ENCODE measurements at regions not wholly inside any gene's neighbourhood (a gene's known extent, or its start where the extent isn't known, plus 50 kb on each side); places are given as distances from the start of the nearest gene placed in this dataset.

- DNase-seq (no peak), ATAC-seq (ENCODE audit: insufficient read depth, low read depth) (no peak)
- Histone ChIP-seq H3K36me3 (ENCODE audit: insufficient read depth, low read length) (no peaks in the 10 kb centered on the region), H3K4me2 (ENCODE audit: insufficient read depth, low read length) (no peak overlapping the region), H3K27ac (ENCODE audit: low read length) (no peak overlapping the region), H3K4me3 (ENCODE audit: low read depth in 1 of 2, low read length in 2 of 2) (no peak overlapping the region), H2AFZ (ENCODE audit: low read depth, low read length) (no peak overlapping the region), H3K79me2 (ENCODE audit: insufficient read depth, low read length) (no peaks in the 10 kb centered on the region), H3K27me3 (ENCODE audit: insufficient read depth, low read length, poor library complexity) (no peaks in the 10 kb centered on the region), H3K9me3 (ENCODE audit: insufficient read depth, low read length, severe bottlenecking) (no peaks in the 10 kb centered on the region), H4K20me1 (ENCODE audit: insufficient read depth, low read length) (no peaks in the 10 kb centered on the region), H3K9ac (ENCODE audit: low read depth, low read length) (no peak overlapping the region), H3K4me1 (ENCODE audit: insufficient read depth, low read length) (no peaks in the 10 kb centered on the region)
- no peak for TF ChIP-seq EZH2 (IDR thresholded peaks at IDR 0.05; ENCODE audit: borderline replicate concordance, low read depth, low read length, severe bottlenecking)
- TF ChIP-seq CTCF (IDR thresholded peaks at IDR 0.05; ENCODE audit: borderline replicate concordance, extremely low read depth, low read length, poor library complexity, severe bottlenecking) = no peak
Observed at GRCh38 chr4:181960384-181960783, 282.8 kb upstream of the TENM3 start.

- Histone ChIP-seq H3K4me3 (ENCODE audit: low read depth in 1 of 2, low read length in 2 of 2) (no peak overlapping the region), H3K36me3 (ENCODE audit: insufficient read depth, low read length) (no peaks in the 10 kb centered on the region), H2AFZ (ENCODE audit: low read depth, low read length) (no peak overlapping the region), H3K27ac (ENCODE audit: low read length) (no peak overlapping the region), H3K79me2 (ENCODE audit: insufficient read depth, low read length) (no peaks in the 10 kb centered on the region), H4K20me1 (ENCODE audit: insufficient read depth, low read length) (no peaks in the 10 kb centered on the region), H3K4me1 (ENCODE audit: insufficient read depth, low read length) (no peaks in the 10 kb centered on the region), H3K4me2 (ENCODE audit: insufficient read depth, low read length) (no peak overlapping the region), H3K27me3 (ENCODE audit: insufficient read depth, low read length, poor library complexity) (no peaks in the 10 kb centered on the region), H3K9me3 (ENCODE audit: insufficient read depth, low read length, severe bottlenecking) (no peaks in the 10 kb centered on the region), H3K9ac (ENCODE audit: low read depth, low read length) (no peak overlapping the region)
- TF ChIP-seq EZH2 (IDR thresholded peaks at IDR 0.05; ENCODE audit: borderline replicate concordance, low read depth, low read length, severe bottlenecking) = no peak
- TF ChIP-seq CTCF (IDR thresholded peaks at IDR 0.05; ENCODE audit: borderline replicate concordance, extremely low read depth, low read length, poor library complexity, severe bottlenecking) = no peak
- DNase-seq (no peak), ATAC-seq (ENCODE audit: insufficient read depth, low read depth) (no peak)
Observed at GRCh38 chr4:181962321-181962720, 280.9 kb upstream of the TENM3 start.

DNA sequence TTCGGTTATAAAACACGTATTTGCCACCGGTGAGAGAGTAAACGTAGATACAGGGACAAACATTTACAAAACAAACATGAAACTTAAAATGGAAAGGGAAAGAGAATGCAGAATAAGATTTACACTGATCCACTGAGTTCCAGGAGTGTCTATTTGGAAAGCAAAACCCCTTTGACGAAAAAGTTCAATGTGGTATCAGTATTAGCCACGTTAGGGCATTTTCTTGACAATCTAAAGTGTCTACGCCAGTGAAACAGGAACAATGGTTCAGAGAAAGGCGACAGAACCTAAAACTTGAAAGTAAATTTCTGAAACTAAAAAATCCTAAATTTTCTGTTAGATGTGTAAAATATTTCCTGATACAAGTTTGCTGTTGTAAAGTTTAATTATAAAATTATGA is 278.5 kb upstream of the TENM3 start:
- Histone ChIP-seq H2AFZ (ENCODE audit: low read depth, low read length) (no peak overlapping the region), H3K9ac (ENCODE audit: low read depth, low read length) (no peak overlapping the region), H3K9me3 (ENCODE audit: insufficient read depth, low read length, severe bottlenecking) (no peaks in the 10 kb centered on the region), H4K20me1 (ENCODE audit: insufficient read depth, low read length) (no peaks in the 10 kb centered on the region), H3K79me2 (ENCODE audit: insufficient read depth, low read length) (no peaks in the 10 kb centered on the region), H3K4me2 (ENCODE audit: insufficient read depth, low read length) (no peak overlapping the region), H3K36me3 (ENCODE audit: insufficient read depth, low read length) (no peaks in the 10 kb centered on the region), H3K27ac (ENCODE audit: low read length) (no peak overlapping the region), H3K27me3 (ENCODE audit: insufficient read depth, low read length, poor library complexity) (no peaks in the 10 kb centered on the region), H3K4me3 (ENCODE audit: low read depth in 1 of 2, low read length in 2 of 2) (no peak overlapping the region), H3K4me1 (ENCODE audit: insufficient read depth, low read length) (no peaks in the 10 kb centered on the region)
- ATAC-seq (ENCODE audit: insufficient read depth, low read depth) (no peak), DNase-seq (no peak)
- TF ChIP-seq CTCF (IDR thresholded peaks at IDR 0.05; ENCODE audit: borderline replicate concordance, extremely low read depth, low read length, poor library complexity, severe bottlenecking) (no peak), EZH2 (IDR thresholded peaks at IDR 0.05; ENCODE audit: borderline replicate concordance, low read depth, low read length, severe bottlenecking) (no peak)

DNA sequence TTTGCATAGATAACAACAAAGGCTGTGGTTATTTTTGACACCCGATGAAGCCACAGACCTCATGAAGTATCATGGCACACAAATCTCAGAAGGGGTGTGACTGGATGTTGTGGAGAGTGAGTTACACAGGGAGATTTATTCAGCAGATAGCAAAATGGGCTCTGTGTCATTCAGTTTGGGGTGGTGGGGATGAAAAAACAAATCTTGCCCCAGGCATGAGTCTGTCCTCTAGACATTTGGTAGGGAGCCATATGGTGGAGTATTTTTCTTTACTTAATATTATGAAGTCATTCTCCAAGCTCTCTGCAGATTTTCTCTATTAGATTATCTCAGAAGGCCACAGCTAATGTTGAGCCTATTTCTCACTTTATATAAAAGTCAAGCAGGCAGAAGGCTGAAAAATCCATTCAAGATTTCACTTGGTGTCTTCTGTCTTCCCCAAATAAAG is 277.1 kb upstream of the TENM3 start:
- no peaks in the 10 kb centered on the region for H4K20me1 ChIP-seq (ENCODE audit: insufficient read depth, low read length)
- no peak overlapping the region for H3K9ac ChIP-seq (ENCODE audit: low read depth, low read length)
- H3K36me3 ChIP-seq (ENCODE audit: insufficient read depth, low read length) = no peaks in the 10 kb centered on the region
- H2AFZ ChIP-seq (ENCODE audit: low read depth, low read length) = no peak overlapping the region
- no peak overlapping the region for H3K27ac ChIP-seq (ENCODE audit: low read length)
- H3K9me3 ChIP-seq (ENCODE audit: insufficient read depth, low read length, severe bottlenecking) = no peaks in the 10 kb centered on the region
- H3K4me1 ChIP-seq (ENCODE audit: insufficient read depth, low read length) = no peaks in the 10 kb centered on the region
- no peak for DNase-seq
- H3K4me2 ChIP-seq (ENCODE audit: insufficient read depth, low read length) = no peak overlapping the region
- no peaks in the 10 kb centered on the region for H3K79me2 ChIP-seq (ENCODE audit: insufficient read depth, low read length)
- ATAC-seq (ENCODE audit: insufficient read depth, low read depth) = no peak
- no peak for TF ChIP-seq CTCF (IDR thresholded peaks at IDR 0.05; ENCODE audit: borderline replicate concordance, extremely low read depth, low read length, poor library complexity, severe bottlenecking)
- no peak for TF ChIP-seq EZH2 (IDR thresholded peaks at IDR 0.05; ENCODE audit: borderline replicate concordance, low read depth, low read length, severe bottlenecking)
- no peaks in the 10 kb centered on the region for H3K27me3 ChIP-seq (ENCODE audit: insufficient read depth, low read length, poor library complexity)
- no peak overlapping the region for H3K4me3 ChIP-seq (ENCODE audit: low read depth in 1 of 2, low read length in 2 of 2)
